ENCODE measurements at regions not wholly inside any gene's neighbourhood (a gene's known extent, or its start where the extent isn't known, plus 50 kb on each side); places are given as distances from the start of the nearest gene placed in this dataset.

DNA sequence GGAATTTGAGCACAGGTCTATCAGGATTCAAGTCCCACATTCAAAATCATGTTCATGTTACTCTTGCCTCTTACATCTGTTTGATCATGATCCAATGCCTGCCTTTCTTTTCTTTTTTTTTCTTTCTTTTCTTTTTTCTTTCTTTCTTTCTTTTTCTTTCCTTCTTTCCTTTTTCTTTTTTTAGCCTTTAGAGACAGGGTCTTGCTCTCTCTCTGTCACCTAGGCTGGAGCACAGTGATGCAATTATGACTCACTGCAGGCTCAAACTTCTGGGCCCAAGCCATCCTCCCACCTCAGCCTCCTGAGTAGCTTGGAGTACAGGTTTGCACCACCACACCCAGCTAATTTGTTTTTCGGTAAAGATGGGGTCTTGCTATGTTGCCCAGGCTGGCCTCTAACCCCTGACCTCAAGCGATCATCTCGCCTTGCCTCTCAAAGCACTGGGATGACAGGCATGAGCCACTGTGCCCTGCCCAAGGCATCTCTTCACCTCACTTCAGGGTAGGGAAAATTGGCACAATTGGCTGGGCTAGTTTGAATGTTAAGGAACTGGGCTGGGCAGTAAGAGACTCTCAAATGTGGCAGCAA lies 359.2 kb downstream of the FBXW7 start:
- no peak for DNase-seq (ENCODE audit: low read depth, low spot score)
- in situ Hi-C loops (cut with HindIII; ENCODE audit: low pct_unique_long_range_greater_than_20kb, low sequenced_read_pairs) = no loop called here

DNA sequence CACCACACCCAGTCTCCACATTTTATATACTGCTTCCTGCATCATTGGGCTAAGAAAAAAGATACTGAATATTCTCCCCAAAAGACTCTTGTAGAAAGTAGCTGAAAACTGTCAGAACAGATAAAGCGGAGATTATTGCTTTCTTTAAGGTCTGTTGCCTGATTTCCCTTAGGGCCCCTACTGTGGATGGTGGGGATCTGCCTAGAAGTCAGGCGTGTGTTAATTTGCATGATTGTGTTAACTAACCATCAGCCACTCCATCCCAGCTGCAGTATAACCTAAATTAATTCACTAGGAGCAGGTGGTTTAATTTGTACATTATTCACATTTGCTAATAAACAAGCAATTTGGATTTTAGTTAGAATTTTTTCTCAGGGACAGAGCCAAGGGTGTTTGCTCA lies 360.3 kb downstream of the FBXW7 start:
- in situ Hi-C loops (cut with HindIII; ENCODE audit: low pct_unique_long_range_greater_than_20kb, low sequenced_read_pairs) = no loop called here
- DNase-seq (ENCODE audit: low read depth, low spot score) = no peak

DNA sequence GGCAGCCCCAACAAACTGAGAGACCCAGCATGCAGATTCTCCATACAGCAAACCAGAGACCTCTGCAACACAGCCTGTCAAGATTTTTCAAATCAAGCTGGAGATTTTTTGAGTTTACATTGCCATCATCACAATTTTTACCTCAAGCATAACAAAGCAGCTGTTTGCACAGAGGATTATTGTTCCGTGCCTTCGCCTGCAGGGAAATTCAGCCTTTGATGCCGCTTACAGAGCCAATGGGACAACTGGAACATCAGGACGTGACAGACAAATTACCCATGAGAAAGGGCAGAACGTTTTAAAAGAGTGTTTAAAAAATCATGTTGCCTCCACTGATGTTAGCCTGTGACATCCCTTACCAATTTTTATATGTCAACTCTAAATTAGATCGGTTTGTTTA lies 363.7 kb downstream of the FBXW7 start:
- in situ Hi-C loops (cut with HindIII; ENCODE audit: low pct_unique_long_range_greater_than_20kb, low sequenced_read_pairs) = no loop called here
- DNase-seq (ENCODE audit: low read depth, low spot score) = no peak

DNA sequence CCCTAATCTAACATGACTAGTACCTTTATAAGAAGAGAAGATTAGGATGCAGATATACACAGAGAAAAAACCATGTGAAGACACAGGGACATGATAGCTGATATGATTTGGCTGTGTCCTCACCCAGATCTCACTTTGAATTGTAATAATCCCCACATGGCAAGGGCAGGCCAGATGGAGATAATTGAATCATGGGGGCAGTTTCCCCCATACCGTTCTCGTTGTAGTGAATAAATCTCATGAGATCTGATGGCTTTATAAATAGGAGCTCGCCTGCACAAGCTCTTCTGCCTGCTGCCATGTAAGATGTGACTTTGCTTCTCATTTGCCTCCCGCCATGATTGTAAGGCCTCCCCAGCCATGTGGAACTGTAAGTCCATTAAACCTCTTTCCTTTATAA lies 364.3 kb downstream of the FBXW7 start:
- in situ Hi-C loops (cut with HindIII; ENCODE audit: low pct_unique_long_range_greater_than_20kb, low sequenced_read_pairs) = no loop called here

DNA sequence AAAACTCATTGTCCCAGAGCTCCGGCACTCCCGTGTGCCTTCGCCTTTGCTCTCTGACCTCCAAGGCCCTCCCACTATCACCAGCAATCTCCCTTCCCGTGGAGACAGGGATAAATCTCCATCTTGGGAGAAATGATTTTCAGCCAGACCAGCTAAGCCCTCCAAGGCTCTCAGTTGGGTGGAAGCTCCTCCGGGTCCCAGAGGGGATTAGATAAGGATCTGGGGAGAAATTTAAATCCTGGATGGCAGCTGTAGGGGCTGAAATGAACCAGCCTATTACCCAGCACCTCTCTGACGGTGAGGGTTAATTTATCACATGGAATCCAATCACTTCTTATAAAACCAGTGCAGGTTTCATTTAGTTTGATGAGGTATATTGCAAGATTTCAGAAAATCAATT lies 366.2 kb downstream of the FBXW7 start:
- in situ Hi-C loops (cut with HindIII; ENCODE audit: low pct_unique_long_range_greater_than_20kb, low sequenced_read_pairs) = no loop called here
- no peak for DNase-seq (ENCODE audit: low read depth, low spot score)

More for the DNA sequence above, 364.3 kb downstream of the FBXW7 start:
- DNase-seq (ENCODE audit: low read depth, low spot score) = no peak

DNA sequence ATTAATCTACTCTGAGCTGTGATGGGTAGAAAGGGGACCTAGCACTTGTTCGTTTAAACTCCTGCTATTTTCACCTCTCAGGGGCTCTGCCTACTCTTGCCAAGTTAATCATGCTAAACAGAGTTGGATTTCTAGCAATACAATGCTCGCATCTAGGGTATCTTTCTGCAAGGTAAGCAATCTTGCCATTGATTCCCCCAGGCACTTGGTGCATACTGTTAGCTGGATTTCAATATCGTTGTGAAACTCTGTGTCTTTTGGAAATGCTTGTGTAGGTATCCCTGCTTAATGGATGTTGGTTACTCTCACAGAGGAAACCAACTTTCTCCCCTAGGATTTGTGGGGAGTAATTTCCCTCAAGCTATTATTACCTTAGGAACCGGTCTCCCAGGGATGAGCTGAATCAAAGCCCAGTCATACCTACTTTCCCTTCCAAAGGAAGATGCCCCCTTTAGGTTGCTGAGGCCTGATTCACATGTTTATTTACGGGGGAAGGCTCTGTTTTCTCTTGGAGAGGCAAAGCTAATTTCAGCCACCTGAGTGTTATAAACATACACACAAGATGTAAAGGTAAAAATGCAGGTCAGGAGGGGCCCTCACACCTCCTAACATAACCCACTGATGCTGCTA lies 366.8 kb downstream of the FBXW7 start:
- in situ Hi-C loops (cut with HindIII; ENCODE audit: low pct_unique_long_range_greater_than_20kb, low sequenced_read_pairs) = no loop called here
- DNase-seq (ENCODE audit: low read depth, low spot score) = no peak

DNA sequence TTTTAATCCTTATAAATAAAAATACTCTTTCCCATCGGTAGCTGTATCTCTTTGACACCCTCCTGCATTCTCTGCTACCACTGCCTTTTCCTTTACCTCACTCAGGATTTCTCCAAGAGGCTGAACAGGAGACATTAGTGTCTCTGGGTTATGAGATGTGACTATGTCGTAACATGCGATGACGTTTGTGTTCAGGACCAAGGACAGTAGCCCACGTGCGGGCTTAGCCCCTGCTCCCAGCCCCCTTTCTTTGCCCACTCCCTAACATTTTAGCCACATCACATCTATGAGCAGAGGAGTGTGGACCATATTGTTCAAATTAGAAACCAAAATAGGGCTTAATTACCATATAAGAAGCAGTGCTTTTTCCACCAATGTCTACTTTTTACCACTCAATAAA lies 369.3 kb downstream of the FBXW7 start:
- in situ Hi-C loops (cut with HindIII; ENCODE audit: low pct_unique_long_range_greater_than_20kb, low sequenced_read_pairs) = no loop called here
- no peak for DNase-seq (ENCODE audit: low read depth, low spot score)

DNA sequence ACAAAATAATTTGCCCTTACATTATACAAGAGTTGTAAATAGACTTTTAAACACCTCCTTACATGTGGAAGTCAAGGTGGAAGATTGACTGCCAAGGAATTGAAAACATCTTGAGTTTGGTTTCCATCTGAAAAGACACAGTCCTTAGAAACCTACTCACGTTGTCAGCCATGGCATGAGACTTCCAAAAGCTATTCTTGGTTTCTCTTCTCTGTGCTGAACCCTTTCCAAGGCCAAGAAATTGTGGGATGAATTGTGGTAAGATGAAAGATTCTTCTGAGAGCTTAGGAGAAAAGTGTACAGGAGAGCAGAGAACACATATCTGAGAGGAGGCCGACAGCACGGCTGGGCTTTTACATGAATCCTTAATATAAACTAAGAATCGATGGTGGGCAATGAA lies 370.0 kb downstream of the FBXW7 start:
- in situ Hi-C loops (cut with HindIII; ENCODE audit: low pct_unique_long_range_greater_than_20kb, low sequenced_read_pairs) = no loop called here
- DNase-seq (ENCODE audit: low read depth, low spot score) = no peak

DNA sequence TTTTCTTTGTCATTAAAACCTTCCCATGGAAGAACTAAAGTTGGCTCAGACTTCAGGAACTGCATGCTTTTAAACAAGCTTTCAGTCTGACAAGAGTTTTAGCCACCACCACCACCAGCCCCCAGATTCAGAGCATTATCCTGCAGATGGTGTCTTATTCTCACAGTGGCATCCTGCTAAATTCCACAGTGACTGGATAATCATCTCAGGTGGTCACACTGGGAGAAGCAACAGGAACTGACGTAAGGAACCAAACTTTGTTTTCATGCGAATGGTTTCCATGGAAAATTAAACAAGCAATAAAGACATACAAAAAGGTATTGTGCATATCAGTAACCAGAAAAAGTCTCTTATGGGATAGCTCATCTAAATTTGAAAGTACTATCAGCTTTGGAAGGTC lies 370.7 kb downstream of the FBXW7 start:
- DNase-seq (ENCODE audit: low read depth, low spot score) = no peak
- in situ Hi-C loops (cut with HindIII; ENCODE audit: low pct_unique_long_range_greater_than_20kb, low sequenced_read_pairs) = no loop called here

DNA sequence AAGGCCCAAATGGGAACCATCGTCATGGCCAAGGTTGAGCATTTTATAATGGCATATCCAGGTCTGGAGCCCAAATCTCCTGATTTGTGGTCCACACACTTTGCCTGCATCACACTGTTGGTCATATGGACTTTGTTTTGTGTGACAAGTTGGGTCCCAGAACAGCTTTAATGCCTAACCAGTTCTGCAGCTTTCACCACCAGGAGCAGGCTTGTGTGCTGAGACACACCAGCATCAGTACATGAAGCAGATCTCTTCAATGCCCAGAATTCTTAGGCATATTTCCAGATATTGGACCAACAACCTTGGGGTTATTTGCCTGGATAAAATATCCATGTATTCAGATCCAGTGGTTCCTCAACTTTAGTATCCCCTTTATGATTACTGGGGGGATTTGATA lies 371.3 kb downstream of the FBXW7 start:
- no peak for DNase-seq (ENCODE audit: low read depth, low spot score)
- in situ Hi-C loops (cut with HindIII; ENCODE audit: low pct_unique_long_range_greater_than_20kb, low sequenced_read_pairs) = no loop called here

DNA sequence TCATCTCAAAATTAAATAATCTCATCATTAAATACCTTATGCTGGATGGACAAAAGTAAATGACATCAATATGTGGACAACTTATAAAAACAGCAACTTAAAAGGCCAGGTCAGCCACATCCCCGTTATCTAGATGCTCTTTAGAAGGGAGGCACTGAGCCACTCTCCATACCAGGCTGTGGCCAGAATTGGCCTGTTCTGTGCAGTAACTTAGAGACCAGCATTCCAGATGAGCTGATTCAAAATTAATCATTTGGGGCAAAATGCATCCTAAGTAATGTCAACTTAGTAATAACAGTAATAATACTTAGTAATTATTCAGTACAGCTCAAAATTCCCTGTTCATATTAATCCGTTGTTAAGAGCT lies 373.6 kb downstream of the FBXW7 start:
- in situ Hi-C loops (cut with HindIII; ENCODE audit: low pct_unique_long_range_greater_than_20kb, low sequenced_read_pairs) = no loop called here
- DNase-seq (ENCODE audit: low read depth, low spot score) = no peak

DNA sequence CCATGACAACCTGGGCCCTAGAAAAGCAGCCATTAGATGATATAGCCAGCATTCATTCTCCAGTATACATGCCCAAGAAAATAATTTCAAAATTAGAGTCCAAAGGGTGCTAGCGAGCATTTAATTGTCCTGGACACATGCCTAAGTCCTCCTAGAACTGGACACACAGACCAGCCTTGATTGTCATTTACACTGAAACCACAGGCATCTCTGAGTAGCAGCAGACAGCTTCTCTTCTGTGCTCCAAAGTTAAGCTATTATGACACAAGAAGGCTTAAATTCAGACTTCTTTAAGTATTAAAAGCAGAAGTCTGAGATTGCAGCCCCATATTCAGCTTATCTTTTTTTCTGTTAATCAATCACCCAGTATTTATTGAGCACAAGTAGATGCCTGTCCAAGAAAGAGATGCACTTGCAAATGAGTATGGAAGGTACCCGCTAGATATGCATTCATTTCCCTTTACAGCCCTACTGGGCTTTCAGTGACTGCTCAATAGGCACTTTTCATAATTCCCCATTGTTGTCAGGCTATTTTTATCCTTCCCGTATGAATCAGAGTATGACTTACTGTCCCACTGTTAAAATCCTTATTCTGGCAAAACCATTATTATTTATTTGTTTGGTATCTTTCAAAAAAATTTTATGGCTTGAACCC lies 374.1 kb downstream of the FBXW7 start:
- in situ Hi-C loops (cut with HindIII; ENCODE audit: low pct_unique_long_range_greater_than_20kb, low sequenced_read_pairs) = no loop called here

DNA sequence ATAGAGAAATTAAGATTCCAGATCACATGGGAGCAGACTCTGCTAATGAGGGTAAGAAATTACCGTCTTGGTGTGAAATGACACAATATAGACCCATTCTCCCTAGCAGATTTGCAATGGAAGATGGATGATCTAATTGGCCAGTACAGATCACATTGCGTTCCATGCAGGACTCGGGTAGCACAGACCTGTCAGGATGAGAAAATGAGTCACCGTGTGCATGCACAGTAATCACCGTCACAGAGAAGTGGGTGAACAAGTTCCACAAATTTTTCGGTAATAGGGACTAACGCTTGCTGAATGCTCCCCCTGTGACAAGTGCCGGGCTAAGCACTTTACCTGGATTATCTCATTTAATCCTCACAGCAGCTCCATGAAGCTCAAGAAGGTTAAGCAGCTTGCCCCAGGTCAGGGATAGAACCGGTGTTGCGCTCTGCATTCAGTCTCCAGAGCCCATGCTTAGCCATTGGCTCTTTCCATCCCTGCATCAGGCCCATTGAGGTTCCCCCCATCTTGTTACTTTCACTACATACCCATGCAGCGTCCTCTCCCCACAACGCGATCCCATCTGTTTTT lies 375.6 kb downstream of the FBXW7 start:
- in situ Hi-C loops (cut with HindIII; ENCODE audit: low pct_unique_long_range_greater_than_20kb, low sequenced_read_pairs) = no loop called here
- no peak for DNase-seq (ENCODE audit: low read depth, low spot score)

More for the DNA sequence above, 374.1 kb downstream of the FBXW7 start:
- DNase-seq (ENCODE audit: low read depth, low spot score) = no peak

DNA sequence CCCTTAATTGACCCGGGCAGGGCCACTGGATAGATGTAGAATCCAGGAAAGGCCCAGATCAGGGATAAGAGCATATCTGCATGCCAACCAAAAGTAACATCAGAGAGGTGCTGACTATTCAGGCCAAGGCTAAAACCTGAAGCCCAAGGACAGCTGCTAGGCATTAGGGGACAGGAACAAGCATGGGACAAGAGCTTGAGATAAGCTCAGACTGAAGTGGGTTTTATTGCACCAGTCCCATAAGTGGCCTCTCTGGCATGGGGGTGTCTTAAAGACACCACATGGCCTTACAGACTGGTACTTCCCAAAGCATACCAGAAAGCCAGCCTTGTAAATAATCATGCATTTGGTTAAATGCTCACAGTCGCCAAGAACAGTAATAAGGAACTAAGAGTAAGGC lies 376.1 kb downstream of the FBXW7 start:
- DNase-seq (ENCODE audit: low read depth, low spot score) = no peak
- in situ Hi-C loops (cut with HindIII; ENCODE audit: low pct_unique_long_range_greater_than_20kb, low sequenced_read_pairs) = no loop called here

DNA sequence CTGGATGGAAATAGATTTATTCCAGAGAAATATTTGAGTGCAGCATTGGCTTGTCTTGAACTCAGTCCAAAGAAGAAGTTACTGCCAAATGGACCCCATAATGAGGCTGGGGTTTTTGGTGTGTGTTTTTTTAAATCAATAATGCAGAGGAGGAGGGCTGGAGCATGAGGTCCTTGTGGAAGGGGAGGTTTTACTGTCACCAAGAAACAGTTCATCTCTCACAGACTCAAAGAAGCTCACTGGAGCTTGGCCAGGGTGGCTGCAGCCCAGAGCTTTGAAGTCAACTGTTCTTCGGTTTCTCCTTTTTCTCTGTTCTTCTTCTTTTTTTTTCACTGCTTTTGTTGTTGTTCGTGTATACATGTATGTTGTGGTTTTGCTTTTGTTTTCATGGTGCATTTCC lies 377.7 kb downstream of the FBXW7 start:
- in situ Hi-C loops (cut with HindIII; ENCODE audit: low pct_unique_long_range_greater_than_20kb, low sequenced_read_pairs) = no loop called here
- DNase-seq (ENCODE audit: low read depth, low spot score) = no peak

DNA sequence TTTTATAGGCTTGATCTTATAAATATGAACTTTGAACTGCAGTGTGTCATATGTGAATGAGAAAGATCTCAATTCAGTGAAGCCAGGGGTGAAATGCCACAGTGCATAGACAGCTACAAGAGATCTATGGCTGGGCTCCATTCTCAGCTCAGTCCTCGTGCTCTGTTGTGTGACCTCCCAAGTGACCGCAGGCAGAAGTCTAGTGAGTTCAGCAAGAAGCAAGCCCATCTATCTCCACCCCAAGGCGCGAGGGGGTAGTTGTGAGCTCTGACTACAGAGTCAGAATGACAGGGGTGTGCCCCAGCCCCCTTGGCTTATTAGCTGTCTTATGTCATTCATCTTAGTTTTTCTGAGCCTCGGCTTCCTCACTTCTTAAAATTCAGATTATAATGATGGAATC lies 378.3 kb downstream of the FBXW7 start:
- in situ Hi-C loops (cut with HindIII; ENCODE audit: low pct_unique_long_range_greater_than_20kb, low sequenced_read_pairs) = no loop called here
- DNase-seq (ENCODE audit: low read depth, low spot score) = no peak

DNA sequence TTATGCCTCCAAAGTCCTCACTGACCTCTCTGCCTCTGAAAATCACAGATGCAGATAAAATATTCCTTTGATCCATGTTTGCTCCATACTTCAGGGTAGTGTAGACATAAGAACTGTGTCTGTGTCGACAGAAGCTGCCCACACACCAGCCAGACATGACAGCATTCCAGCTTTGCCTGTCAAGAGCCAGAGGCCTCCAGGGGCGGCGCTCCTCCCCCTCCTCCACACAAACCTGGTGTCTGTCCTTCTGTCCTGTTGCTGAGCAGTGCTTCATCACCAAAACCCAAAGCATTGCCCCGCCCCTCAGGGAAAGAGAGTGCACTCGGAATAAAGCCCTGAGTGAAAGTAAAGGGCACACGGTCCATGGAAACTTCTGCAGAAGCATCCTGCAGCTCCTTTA lies 379.4 kb downstream of the FBXW7 start:
- DNase-seq (ENCODE audit: low read depth, low spot score) = no peak
- in situ Hi-C loops (cut with HindIII; ENCODE audit: low pct_unique_long_range_greater_than_20kb, low sequenced_read_pairs) = no loop called here

DNA sequence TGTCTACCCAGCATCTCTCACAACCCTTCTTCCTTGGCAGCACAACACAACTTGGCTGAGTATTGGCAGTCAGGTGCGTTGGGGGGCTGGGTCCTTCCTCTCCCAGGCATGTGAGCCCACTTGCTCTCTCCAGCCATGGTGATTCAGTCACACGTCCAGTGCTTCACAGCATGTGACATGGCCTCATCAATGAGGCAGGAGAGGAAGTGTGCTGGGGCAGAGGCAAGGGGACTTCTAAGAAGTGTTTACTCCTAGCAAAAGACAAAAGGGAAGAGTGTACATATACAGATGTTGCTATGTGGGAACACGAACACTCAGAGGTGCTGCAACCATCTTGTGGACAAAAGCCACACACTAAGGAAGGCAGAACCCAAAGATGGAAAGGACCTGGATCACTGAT lies 380.8 kb downstream of the FBXW7 start:
- DNase-seq (ENCODE audit: low read depth, low spot score) = no peak
- in situ Hi-C loops (cut with HindIII; ENCODE audit: low pct_unique_long_range_greater_than_20kb, low sequenced_read_pairs) = no loop called here

DNA sequence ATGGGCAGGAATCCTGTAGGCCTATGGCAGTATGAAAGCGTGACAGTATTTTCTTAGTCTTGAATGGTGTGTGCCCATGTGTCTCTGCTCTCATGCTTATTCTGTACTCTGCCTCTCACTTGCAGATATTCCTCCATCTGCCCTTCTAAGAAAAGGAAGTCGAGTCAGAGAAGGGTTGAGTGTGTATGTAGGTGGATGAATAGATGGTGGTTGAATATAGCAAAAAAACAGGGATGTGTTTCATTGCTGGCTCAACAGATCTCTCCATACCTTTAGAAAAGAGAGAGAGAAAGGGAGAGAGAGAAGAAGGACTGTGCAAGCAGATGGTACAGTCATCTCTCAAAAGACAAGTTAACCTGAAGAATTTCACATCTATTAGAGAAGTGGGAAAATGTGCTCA lies 381.5 kb downstream of the FBXW7 start:
- in situ Hi-C loops (cut with HindIII; ENCODE audit: low pct_unique_long_range_greater_than_20kb, low sequenced_read_pairs) = no loop called here
- no peak for DNase-seq (ENCODE audit: low read depth, low spot score)
